HCT116 (cell line): ENCODE measurements at regions not wholly inside any gene's neighbourhood (a gene's known extent, or its start where the extent isn't known, plus 50 kb on each side); places are given as distances from the start of the nearest gene placed in this dataset.

Experiments
- ATAC-seq: fragments of 200-7000 bp; cut with Tn5 transposase; 2 replicates; pipeline ENCODE4 v1.9.1; 2020; ENCODE audit warnings: mild to moderate bottlenecking, moderate library complexity
- BruUV-seq: library from RNA; stranded (reverse); fragments of 400-500 nt; replicated peaks from 2 replicates; lab custom pipeline; 2021; lab: Mats Ljungman, UMichigan
- CTCF ChIA-PET: fragments of 300-600 bp; sonication (Branson Sonifier 250); formaldehyde crosslinking; loops from one replicate; lab custom pipeline; 2021; ENCODE audit warnings: antibody characterized with exemption; lab: Charles Lee
- POLR2A ChIA-PET: fragments of 300-600, 350-600 bp; sonication (Branson Sonifier 250); formaldehyde crosslinking; loops from one replicate; lab custom pipeline; 2021; ENCODE audit warnings: antibody characterized with exemption; lab: Charles Lee
- RAD21 ChIA-PET, 2 experiments: fragments of 300-600 bp; sonication (Branson Sonifier 250); formaldehyde crosslinking; loops; one replicate each; lab custom pipeline; 2023; ENCODE audit warnings: low total read pairs in 2 of 2; ENCODE audit not compliant: uncharacterized antibody in 2 of 2, unreplicated experiment in 2 of 2, low non-redundant PET in 1 of 2; lab: Charles Lee
- DNase-seq: peaks from one replicate; pipeline ENCODE4 v3.0.0-alpha.2; 2010; ENCODE audit warnings: low read depth, low spot score
- H2AFZ ChIP-seq: fragments of 200-600 bp; shearing (Covaris generic), sonication (generic); 2 replicates; pipeline ENCODE4 v1.6.1; 2017; ENCODE audit warnings: low read depth, mixed run types, mixed read lengths, antibody characterized with exemption, low read length; ENCODE audit not compliant: poor library complexity, severe bottlenecking
- H3K27ac ChIP-seq: 2 replicates; pipeline ENCODE4 v1.5.1; 2012; ENCODE audit warnings: low read depth, low read length
- H3K27me3 ChIP-seq: fragments of 200-600 bp; sonication (generic); 2 replicates; pipeline ENCODE4 v1.6.1; 2016; ENCODE audit warnings: mixed run types, low read length, mixed read lengths; ENCODE audit not compliant: insufficient read depth
- H3K36me3 ChIP-seq, 2 experiments: fragments of 200-500 bp in 1 of 2; fragments of 200-600 bp in 1 of 2; sonication (Bioruptor generic) in 1 of 2; sonication (generic) in 1 of 2; 2 replicates each; pipeline versions ENCODE4 v1.5.1 to v1.6.1; 2014 to 2016; ENCODE audit warnings: low read length in 2 of 2, inconsistent platforms in 1 of 2, mixed read lengths in 1 of 2, mixed run types in 1 of 2; ENCODE audit not compliant: insufficient read depth in 2 of 2, control insufficient read depth in 1 of 2
- H3K4me1 ChIP-seq, 2 experiments: fragments of 200-600 bp in 1 of 2; sonication (generic) in 1 of 2; 2 replicates each; pipeline versions ENCODE4 v1.5.1 to v1.6.1; 2012 to 2017; ENCODE audit warnings: low read length in 2 of 2, inconsistent platforms in 1 of 2, mild to moderate bottlenecking in 1 of 2, mixed read lengths in 1 of 2, mixed run types in 1 of 2, moderate library complexity in 1 of 2; ENCODE audit not compliant: insufficient read depth in 2 of 2, control insufficient read depth in 1 of 2
- H3K4me2 ChIP-seq: fragments of 200-600 bp; sonication (generic); 2 replicates; pipeline ENCODE4 v1.6.1; 2017; ENCODE audit warnings: mixed run types, low read length, mixed read lengths
- H3K4me3 ChIP-seq, 2 experiments: fragments of 200-600 bp in 1 of 2; sonication (generic) in 1 of 2; replicated peaks in 1 of 2; 2 replicates each; pipeline ENCODE4 v1.5.1; 2011 to 2016; ENCODE audit warnings: low read length in 2 of 2, control low read depth in 1 of 2, low read depth in 1 of 2, mild to moderate bottlenecking in 1 of 2, mixed read lengths in 1 of 2, mixed run types in 1 of 2
- H3K79me2 ChIP-seq: fragments of 200-600 bp; sonication (generic); 2 replicates; pipeline ENCODE4 v1.6.1; 2017; ENCODE audit warnings: mild to moderate bottlenecking, mixed run types, low read length, moderate library complexity, mixed read lengths; ENCODE audit not compliant: insufficient read depth
- H3K9ac ChIP-seq: fragments of 200-600 bp; sonication (generic); 2 replicates; pipeline ENCODE4 v1.6.1; 2016; ENCODE audit warnings: low read length, mixed read lengths
- H3K9me2 ChIP-seq: fragments of 200-600 bp; sonication (generic), shearing (Covaris generic); 2 replicates; pipeline ENCODE4 v1.6.1; 2017; ENCODE audit warnings: mixed run types, mild to moderate bottlenecking, moderate library complexity; ENCODE audit not compliant: insufficient read depth
- H3K9me3 ChIP-seq, 2 experiments: fragments of 200-500 bp in 1 of 2; fragments of 200-600 bp in 1 of 2; sonication (Bioruptor generic) in 1 of 2; sonication (generic) in 1 of 2; 2 replicates each; pipeline ENCODE4 v1.6.1; 2014 to 2017; ENCODE audit warnings: low read length in 2 of 2, mixed read lengths in 2 of 2, inconsistent platforms in 1 of 2, low read depth in 1 of 2, mild to moderate bottlenecking in 1 of 2, mixed run types in 1 of 2, moderate library complexity in 1 of 2; ENCODE audit not compliant: control insufficient read depth in 1 of 2, insufficient read depth in 1 of 2
- H4K20me1 ChIP-seq: fragments of 200-600 bp; sonication (generic), shearing (Covaris generic); 2 replicates; pipeline ENCODE4 v1.6.1; 2017; ENCODE audit warnings: mixed run types, mild to moderate bottlenecking, moderate library complexity; ENCODE audit not compliant: insufficient read depth
- CBX3 ChIP-seq: IDR thresholded peaks from 2 replicates; pipeline ENCODE4 v1.6.1; 2012; ENCODE audit warnings: low read depth
- CEBPB ChIP-seq: IDR thresholded peaks from 2 replicates; pipeline ENCODE4 v1.6.1; 2012; ENCODE audit warnings: low read depth
- EZH2 ChIP-seq: fragments of 200-600 bp; sonication (generic); IDR thresholded peaks from 2 replicates; pipeline ENCODE4 v1.6.1; 2017; ENCODE audit warnings: antibody characterized with exemption, mixed run types
- EZH2phosphoT487 ChIP-seq: fragments of 200-600 bp; IDR thresholded peaks from 2 replicates; pipeline ENCODE4 v1.6.1; 2018; ENCODE audit warnings: antibody characterized with exemption, borderline replicate concordance
- RAD21 ChIP-seq: IDR thresholded peaks from 2 replicates; pipeline ENCODE4 v1.6.1; 2012; ENCODE audit warnings: low read depth, mild to moderate bottlenecking
- SIN3A ChIP-seq: IDR thresholded peaks from 2 replicates; pipeline ENCODE4 v1.6.1; 2012; ENCODE audit warnings: low read depth
- ZFX ChIP-seq: fragments of 450-650 bp; IDR thresholded peaks from 2 replicates; pipeline ENCODE4 v1.6.1; 2017
- intact Hi-C: fragments of 100-400 bp; cut with micrococcal nuclease; formaldehyde crosslinking; loops from 2 replicates; pipeline ENCODE4 v1.10.0; 2022

DNA sequence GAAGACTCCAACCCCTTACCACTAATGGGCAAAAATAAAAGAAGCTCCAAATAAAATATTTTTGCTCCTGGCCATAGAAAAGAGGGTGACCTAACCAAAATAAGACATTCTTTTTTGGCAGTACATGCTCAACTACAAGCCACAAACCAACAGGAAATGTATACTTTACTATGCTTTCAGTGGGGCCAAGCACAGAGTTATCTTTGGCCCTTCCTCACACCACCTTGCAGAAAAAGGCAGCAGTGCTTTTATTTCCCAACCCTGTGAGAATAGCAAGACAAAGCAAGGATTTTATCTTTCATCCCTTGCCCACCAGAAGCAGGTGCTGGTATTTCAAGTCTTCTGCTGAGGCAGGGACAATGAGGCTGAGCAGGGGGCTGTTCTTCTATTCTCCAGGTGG, 1493.1 kb downstream of the CDH11 start:
- Histone ChIP-seq H3K27me3 (no peaks in the 10 kb centered on the region), H3K4me3 (no peak overlapping the region), H3K4me2 (no peak overlapping the region), H3K36me3 (no peaks in the 10 kb centered on the region), H3K9me2 (no peaks in the 10 kb centered on the region), H3K27ac (no peak overlapping the region), H3K9me3 (peaks cover 4 to 27% of the 10 kb centered on the region in 2 experiments; a peak in 3 of 4 replicates), H3K9ac (no peak overlapping the region), H3K79me2 (no peaks in the 10 kb centered on the region), H3K4me1 (no peaks in the 10 kb centered on the region), H4K20me1 (no peaks in the 10 kb centered on the region), H2AFZ (no peak overlapping the region)
- ATAC-seq: no peak
- CTCF ChIA-PET: no interaction called here
- TF ChIP-seq RAD21: no peak
- no peak for TF ChIP-seq CBX3
- no peak for TF ChIP-seq EZH2
- TF ChIP-seq CEBPB: no peak
- POLR2A ChIA-PET: no interaction called here
- DNase-seq: no peak
- BruUV-seq: no TSS peak
- intact Hi-C loops: no loop called here
- RAD21 ChIA-PET: no interaction called here

DNA sequence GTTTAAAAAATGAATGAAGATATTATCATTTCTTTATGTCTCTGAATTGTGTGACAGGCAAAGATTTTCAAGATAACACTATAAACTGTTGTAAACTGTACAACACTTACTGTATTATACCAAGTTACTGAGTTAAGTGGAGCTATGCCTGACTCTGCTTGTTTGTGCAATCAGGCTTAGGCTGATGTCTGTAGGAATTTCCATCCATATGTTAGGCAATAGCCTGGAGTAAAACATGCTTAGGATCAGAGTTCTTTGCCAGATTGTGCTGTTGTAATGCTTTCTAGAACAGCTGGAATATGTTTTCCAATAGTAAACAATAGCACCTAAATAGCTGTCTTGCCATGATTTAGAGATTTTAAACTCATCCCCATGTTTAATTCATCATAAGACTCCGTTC, 1496.7 kb downstream of the CDH11 start:
- POLR2A ChIA-PET: no interaction called here
- TF ChIP-seq SIN3A: no peak
- TF ChIP-seq EZH2phosphoT487: no peak
- no peak for TF ChIP-seq ZFX
- TF ChIP-seq EZH2: no peak
- TF ChIP-seq, all 23 proteins: peak for 0
- Histone ChIP-seq H3K9ac (no peak overlapping the region), H3K4me3 (no peak overlapping the region), H3K27me3 (no peaks in the 10 kb centered on the region), H3K27ac (no peak overlapping the region), H3K4me2 (no peak overlapping the region), H2AFZ (no peak overlapping the region), H3K9me3 (peaks cover 4 to 27% of the 10 kb centered on the region in 2 experiments; a peak in 2 of 4 replicates), H3K9me2 (no peaks in the 10 kb centered on the region), H4K20me1 (no peaks in the 10 kb centered on the region), H3K4me1 (no peaks in the 10 kb centered on the region), H3K36me3 (no peaks in the 10 kb centered on the region), H3K79me2 (no peaks in the 10 kb centered on the region)
- CTCF ChIA-PET: no interaction called here
- intact Hi-C loops: no loop called here
- ATAC-seq: no peak
- RAD21 ChIA-PET: no interaction called here
- DNase-seq: no peak
- BruUV-seq: no TSS peak
